Left ventricle myocardium inferior (tissue), 1 donor: ENCODE measurements at regions not wholly inside any gene's neighbourhood (a gene's known extent, or its start where the extent isn't known, plus 50 kb on each side); places are given as distances from the start of the nearest gene placed in this dataset.
"Not testable (repeated sequence)": the region's sequence is repeated elsewhere in the genome, so short reads cannot be mapped to it uniquely, and the experiment has no call there.

Source experiments
- DNase-seq: peaks from one replicate; pipeline ENCODE4 v3.0.0-alpha.2; 2020
- H3K27ac ChIP-seq: fragments of 200-600 bp; replicated peaks from 2 replicates; pipeline ENCODE4 v1.8.0; 2021
- H3K27me3 ChIP-seq: fragments of 200-600 bp; 2 replicates; pipeline ENCODE4 v1.8.0; 2021; ENCODE audit warnings: low read depth
- H3K36me3 ChIP-seq: fragments of 200-600 bp; 2 replicates; pipeline ENCODE4 v1.8.0; 2021
- H3K4me1 ChIP-seq: fragments of 200-600 bp; 2 replicates; pipeline ENCODE4 v1.8.0; 2021
- H3K4me3 ChIP-seq: fragments of 200-600 bp; 2 replicates; pipeline ENCODE4 v1.8.0; 2021; ENCODE audit warnings: mild to moderate bottlenecking, moderate library complexity
- H3K9me3 ChIP-seq: fragments of 200-600 bp; replicated peaks from 2 replicates; pipeline ENCODE4 v1.8.0; 2021
- CTCF ChIP-seq: fragments of 200-600 bp; IDR thresholded peaks from 2 replicates; pipeline ENCODE4 v1.8.0; 2021; ENCODE audit warnings: antibody characterized with exemption, mild to moderate bottlenecking, borderline replicate concordance
- intact Hi-C: fragments of 100-400 bp; cut with micrococcal nuclease; formaldehyde crosslinking; loops from one replicate; pipeline ENCODE4 v1.11.0; 2022
- donor health status: DM: no; HTN: yes; CAD: no; lungs with severe emphysema.

GRCh38 chr10:83764666-83765065, 374.6 kb upstream of the GHITM start:
- no peak for DNase-seq
- Histone ChIP-seq H3K27me3 (no peaks in the 10 kb centered on the region), H3K4me3 (no peak overlapping the region), H3K36me3 (no peaks in the 10 kb centered on the region), H3K4me1 (no peaks in the 10 kb centered on the region), H3K9me3 (peaks cover 10% of the 10 kb centered on the region), H3K27ac (no peak overlapping the region)
- TF ChIP-seq CTCF: no peak
- intact Hi-C loops: no loop called here

- DNase-seq: no peak
- Histone ChIP-seq H3K27me3 (no peaks in the 10 kb centered on the region), H3K9me3 (peaks cover 10% of the 10 kb centered on the region), H3K27ac (no peak overlapping the region), H3K36me3 (no peaks in the 10 kb centered on the region), H3K4me1 (no peaks in the 10 kb centered on the region), H3K4me3 (no peak overlapping the region)
- TF ChIP-seq CTCF: no peak
- intact Hi-C loops: no loop called here
Measured at GRCh38 chr10:83765731-83766130, 373.6 kb upstream of the GHITM start.

GRCh38 chr10:83769281-83769820, 370.0 kb upstream of the GHITM start:
- no peaks in the 10 kb centered on the region for H3K36me3 ChIP-seq
- H3K4me3 ChIP-seq: no peak overlapping the region
- intact Hi-C loops: no loop called here
- no peak for DNase-seq
- H3K4me1 ChIP-seq: no peaks in the 10 kb centered on the region
- TF ChIP-seq CTCF: no peak
- peaks cover 21% of the 10 kb centered on the region for H3K9me3 ChIP-seq
- no peaks in the 10 kb centered on the region for H3K27me3 ChIP-seq
- H3K27ac ChIP-seq: no peak overlapping the region

GRCh38 chr10:83786701-83787100, 352.6 kb upstream of the GHITM start:
- H3K4me1 ChIP-seq, H3K27ac ChIP-seq, DNase-seq, H3K4me3 ChIP-seq, H3K27me3 ChIP-seq, H3K36me3 ChIP-seq, intact Hi-C loops: not testable (repeated sequence)
- H3K9me3 ChIP-seq: peaks cover 39% of the 10 kb centered on the region

- Histone ChIP-seq H3K27ac (no peak overlapping the region), H3K9me3 (peaks cover 28% of the 10 kb centered on the region), H3K36me3 (no peaks in the 10 kb centered on the region), H3K4me3 (no peak overlapping the region), H3K4me1 (no peaks in the 10 kb centered on the region), H3K27me3 (no peaks in the 10 kb centered on the region)
- no peak for DNase-seq
- intact Hi-C loops: no loop called here
- no peak for TF ChIP-seq CTCF
Measured at GRCh38 chr10:83801983-83802382, 337.3 kb upstream of the GHITM start.

GRCh38 chr10:83806717-83807116, 332.6 kb upstream of the GHITM start:
- TF ChIP-seq CTCF: no peak
- no peak for DNase-seq
- Histone ChIP-seq H3K36me3 (no peaks in the 10 kb centered on the region), H3K27me3 (no peaks in the 10 kb centered on the region), H3K4me1 (no peaks in the 10 kb centered on the region), H3K4me3 (no peak overlapping the region), H3K27ac (no peak overlapping the region), H3K9me3 (peaks cover 6% of the 10 kb centered on the region)
- intact Hi-C loops: no loop called here
